ENCODE measurements at regions not wholly inside any gene's neighbourhood (a gene's known extent, or its start where the extent isn't known, plus 50 kb on each side); places are given as distances from the start of the nearest gene placed in this dataset.

GRCh38 chr5:56482363-56482762, 249.2 kb upstream of the ANKRD55 start:
- TF ChIP-seq EZH2phosphoT487 (IDR thresholded peaks at IDR 0.05; ENCODE audit: borderline replicate concordance) = no peak
- no peak for TF ChIP-seq CTCF (conservative IDR thresholded peaks at IDR 0.05; ENCODE audit: low read length)

All from Loucy (cell line).